COR-L47 (cell line): ENCODE measurements at regions not wholly inside any gene's neighbourhood (a gene's known extent, or its start where the extent isn't known, plus 50 kb on each side); places are given as distances from the start of the nearest gene placed in this dataset.

Experiments
- DNase-seq: peaks from one replicate; lab custom pipeline; 2025; lab: John Stamatoyannopoulos, UW

GRCh38 chr4:67122029-67122428 is 423.3 kb downstream of the CENPC start:
- DNase-seq = peak; percentile 45

DNA sequence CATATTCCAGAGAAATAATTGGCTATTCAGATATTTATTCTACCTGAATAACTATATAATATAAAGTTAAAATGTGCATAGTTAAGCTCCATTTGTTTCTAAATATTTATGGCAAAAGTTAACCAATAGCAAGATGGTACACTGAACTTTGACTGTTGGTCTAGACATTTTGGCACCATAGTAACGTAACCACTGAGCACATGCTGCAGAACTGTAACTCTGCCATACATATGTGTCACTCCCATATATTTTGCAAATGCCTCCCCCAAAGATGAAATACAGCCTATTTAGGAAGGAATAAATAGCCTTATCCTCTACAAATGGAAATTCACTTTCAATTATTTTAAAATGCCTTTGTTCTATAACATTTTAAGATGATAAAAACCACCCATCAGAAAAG is 424.9 kb downstream of the CENPC start:
- DNase-seq = no peak

GRCh38 chr4:67109276-67109675 is 436.0 kb downstream of the CENPC start:
- DNase-seq = no peak

- peak; percentile 33 for DNase-seq
These were observed 438.3 kb downstream of the CENPC start for GRCh38 chr4:67106861-67107460.

DNA sequence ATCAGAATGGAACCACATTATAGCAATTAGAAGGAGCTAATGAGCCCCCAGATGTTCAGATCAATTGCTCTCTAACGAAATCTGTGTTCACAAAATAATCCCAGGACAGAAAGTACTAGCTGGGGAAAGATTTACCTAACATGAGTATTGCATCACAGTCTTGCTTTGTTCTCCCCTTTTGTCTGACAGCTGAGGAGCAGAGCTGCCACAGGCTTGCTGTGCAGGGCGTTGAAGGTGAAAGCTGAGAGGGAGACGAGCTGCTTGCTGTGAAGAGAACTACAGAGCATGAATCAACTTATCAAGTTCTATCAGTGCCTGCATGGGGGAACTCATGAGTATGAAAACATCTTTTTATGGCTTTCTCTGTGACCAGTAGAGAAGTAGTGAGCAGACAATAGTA is 441.2 kb downstream of the CENPC start:
- DNase-seq = no peak

DNA sequence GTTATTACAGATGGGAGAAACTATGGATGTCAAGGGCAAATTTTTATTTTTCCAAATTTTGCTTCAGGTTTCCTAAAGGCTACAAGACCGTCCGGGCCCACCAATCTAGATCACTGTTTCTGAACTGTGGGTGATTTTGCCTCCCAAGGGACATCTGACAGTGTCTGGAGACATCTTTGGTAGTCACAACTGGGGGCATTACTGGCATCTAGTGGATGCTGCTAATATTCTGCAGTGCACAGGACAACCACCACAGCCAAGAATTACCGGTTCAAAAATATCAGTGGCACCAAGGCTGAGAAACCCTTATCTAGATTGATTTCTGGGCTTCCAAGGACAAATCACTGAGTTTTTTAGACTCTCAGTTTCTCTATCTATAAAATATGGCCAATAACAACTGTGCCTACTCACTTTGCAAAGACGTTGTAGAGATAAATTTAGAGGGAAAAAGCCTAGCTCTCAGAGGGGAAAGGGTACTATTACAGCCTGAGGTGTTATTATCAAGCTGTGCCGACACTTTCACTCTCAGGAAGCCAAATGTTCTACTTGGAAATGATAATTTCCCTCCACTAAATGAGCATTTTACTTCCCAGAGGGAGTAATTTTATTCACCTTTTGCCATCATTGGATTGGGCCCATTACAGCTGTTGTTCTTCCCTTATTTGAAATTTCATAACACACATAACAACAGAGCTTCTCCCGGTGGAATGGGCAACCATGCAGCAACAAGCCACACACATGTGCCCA is 442.1 kb downstream of the CENPC start:
- DNase-seq = no peak

- no peak for DNase-seq
These were observed 443.7 kb downstream of the CENPC start for GRCh38 chr4:67101612-67102011.

DNA sequence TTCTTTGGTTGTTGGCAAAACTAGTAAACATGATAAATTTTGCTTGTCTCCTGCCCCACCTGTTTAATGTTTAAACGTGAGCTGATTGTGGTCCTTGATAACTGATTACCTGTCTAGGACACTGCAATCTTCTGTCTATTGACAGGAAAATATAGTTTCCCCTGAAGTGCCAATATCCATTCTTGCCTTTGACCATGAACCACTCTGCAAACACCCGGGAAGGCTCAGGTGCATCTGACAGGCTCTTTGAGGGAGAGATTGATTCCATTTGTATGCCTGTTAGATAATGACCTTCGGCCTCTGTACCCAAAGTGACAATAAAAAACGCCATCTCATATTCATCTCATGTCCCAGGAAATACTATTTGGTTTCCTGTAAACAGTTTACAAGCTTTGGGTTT is 453.0 kb downstream of the CENPC start:
- no peak for DNase-seq

- no peak for DNase-seq
These were observed 453.6 kb downstream of the CENPC start for GRCh38 chr4:67091673-67092072.

- no peak for DNase-seq
These were observed 457.4 kb downstream of the CENPC start for GRCh38 chr4:67087897-67088296.

GRCh38 chr4:67084783-67085182 is 460.5 kb downstream of the CENPC start:
- no peak for DNase-seq

DNA sequence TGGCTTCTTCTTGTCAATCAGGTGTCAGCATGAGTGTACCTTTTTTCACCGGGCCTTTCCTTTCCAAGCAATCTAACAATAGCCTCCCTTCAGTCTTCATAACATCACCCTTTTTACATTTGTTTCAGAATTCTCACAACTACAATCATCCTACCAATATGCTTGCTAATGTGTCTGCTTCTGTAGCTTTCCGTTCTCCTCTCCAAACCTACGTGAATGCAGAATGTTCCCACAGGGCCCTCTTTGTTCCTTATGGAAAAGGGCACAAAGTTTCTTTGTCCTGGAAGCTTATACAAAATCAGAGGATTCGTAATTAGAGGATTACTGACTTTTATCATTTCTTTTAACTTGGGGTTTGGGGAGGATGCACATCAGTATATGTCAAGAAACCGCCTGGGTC is 461.8 kb downstream of the CENPC start:
- DNase-seq = no peak

DNA sequence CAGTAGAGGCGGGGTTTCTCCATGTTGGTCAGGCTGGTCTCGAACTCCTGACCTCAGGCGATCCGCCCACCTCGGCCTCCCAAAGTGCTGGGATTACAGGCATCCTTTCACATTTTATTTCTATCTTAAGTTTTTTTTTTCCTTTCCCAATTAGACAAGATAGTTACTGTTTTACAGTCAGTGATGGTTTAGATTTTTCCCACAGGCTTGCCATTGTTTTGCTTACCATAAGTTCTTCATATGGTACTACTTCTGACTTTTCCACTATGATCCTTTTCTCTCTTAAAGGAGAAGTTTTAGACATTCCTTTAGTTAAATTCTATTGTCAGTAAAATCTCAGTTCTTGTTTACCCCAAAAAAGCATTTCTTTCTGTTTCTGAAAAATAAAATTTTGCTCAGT is 462.6 kb downstream of the CENPC start:
- DNase-seq = no peak

- no peak for DNase-seq
These were observed 465.2 kb downstream of the CENPC start for GRCh38 chr4:67080046-67080557.

GRCh38 chr4:67071641-67072040 is 473.7 kb downstream of the CENPC start:
- DNase-seq = no peak

- DNase-seq = no peak
These were observed 490.0 kb downstream of the CENPC start for GRCh38 chr4:67055319-67055718.

DNA sequence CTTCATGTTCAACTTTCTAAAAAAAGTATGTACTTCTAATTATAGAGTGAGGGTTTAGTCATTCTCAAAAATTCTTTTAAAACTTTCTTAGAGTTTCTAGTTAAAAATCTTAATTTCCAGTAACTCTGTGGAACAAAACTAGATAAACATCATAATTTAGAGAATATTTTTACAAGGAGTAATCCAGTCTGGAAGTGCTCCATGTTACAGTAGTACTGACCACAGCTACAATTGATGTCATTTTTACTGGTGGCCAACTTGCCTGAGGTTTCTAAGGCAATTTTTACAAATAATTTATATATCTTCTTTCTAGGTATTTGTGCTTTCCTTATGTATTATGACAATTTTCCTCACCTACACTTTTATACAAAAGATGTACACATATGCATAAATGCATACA is 490.4 kb downstream of the CENPC start:
- DNase-seq = no peak

DNA sequence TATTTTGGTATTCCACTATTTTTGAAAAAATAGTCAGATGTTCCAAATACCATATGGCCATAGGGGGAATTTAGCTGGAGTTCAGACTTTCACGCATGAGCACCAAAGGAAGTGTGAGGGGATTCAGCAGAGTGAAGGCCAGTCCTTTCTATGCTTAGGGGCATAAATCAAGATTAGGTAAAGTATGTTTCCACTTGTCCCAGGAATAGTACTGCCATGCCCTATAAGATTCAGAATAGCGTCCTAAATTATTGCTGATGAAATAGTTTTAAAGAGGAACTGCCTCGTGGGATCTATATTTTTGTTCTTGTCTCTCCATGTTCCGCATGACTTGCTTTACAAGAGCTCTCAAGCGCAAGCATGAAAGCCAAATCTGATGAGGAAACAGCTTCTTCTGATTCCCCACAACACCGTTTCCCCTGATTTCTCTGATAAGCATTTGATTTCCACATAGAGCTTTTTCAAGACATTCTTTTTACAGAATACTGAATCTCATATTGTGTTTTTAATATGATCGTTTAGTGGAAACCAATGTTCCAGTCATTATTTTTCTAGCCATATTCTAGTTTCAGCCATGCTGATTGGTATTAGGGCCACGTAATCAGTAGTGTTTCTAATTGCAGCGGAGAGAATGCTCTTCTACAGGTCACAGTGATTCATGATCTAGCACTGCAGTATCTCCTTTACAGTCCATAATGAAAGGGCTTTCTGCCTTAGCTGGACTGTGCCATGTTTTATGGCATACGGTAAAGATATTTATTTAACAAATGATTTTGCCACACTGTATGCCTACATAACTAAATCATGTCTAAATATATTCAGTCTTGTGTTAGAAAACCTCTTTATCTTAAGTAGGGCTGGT is 492.3 kb downstream of the CENPC start:
- DNase-seq = no peak

DNA sequence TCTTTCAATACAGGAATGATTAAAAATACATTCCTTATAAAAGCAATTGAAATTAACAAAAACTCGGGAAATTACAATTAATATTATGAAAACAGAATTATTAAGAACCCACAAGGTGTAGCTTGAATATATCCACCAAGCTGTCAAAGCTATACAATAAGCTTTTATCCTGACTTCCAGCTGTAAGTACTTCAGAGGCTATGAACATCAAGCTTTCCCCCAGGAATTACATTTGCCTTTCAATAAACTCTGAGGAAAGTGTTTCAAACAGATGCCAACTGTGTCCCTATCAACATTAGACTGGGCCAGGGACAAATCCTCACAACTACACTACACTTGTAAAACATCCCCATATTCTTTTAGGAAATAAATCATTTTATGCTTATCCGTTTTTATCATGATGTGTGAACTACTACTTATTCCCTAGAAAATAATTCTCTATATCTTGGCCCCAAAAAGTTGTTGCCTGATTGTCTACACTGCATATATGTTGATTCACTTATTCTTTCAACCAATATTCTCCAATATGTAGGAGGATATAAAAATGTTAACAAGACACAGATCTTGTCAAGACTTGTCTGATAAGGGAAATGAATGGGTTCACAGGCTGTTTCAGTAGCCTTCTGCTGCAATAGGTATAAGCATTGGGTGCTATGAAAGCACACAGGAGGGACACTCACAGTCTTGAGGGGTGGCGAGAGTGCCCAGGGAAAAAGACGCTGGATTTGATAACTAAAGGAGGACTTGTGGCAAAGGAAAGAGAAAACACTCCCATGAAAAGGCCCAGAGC is 494.1 kb downstream of the CENPC start:
- DNase-seq = no peak

DNA sequence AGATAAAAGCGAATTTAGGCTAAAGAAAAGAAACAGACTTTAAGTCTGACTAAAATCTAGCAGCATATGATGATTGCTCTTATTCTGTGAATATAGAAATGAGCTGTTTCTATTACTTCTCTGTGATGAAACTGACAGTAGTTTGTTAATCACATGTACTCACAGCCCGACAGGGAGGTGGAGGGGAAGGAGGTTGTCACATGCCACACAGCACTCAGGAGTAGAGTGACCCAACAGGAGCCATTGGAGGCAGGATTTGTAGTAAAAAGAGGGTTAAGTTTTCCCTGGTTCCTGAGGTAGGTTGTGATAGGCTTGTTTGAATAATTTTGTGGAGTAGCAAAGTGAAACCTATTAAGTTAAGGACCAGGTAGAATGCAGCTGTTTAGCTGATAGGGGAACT is 495.9 kb downstream of the CENPC start:
- no peak for DNase-seq

DNA sequence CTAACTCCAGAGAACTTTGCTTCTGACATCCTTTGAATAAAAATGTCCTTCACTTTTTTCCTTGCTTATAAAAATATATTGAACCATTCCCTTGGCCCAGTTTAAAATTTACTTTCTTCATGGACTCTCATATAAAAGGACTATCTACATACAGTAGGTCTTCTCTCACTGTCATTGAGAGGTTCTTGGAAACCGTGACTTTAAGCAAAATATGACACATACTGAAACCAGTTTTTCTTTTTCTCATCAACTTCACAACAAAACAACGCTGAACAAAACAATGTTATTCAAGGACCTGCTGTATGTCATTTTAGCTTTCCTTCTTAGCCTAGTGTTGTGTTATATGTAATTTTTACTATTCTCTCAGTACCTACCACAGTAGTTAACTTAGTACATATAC is 496.8 kb downstream of the CENPC start:
- DNase-seq = no peak

GRCh38 chr4:67040315-67040714 is 505.0 kb downstream of the CENPC start:
- no peak for DNase-seq
